ENCODE measurements at regions not wholly inside any gene's neighbourhood (a gene's known extent, or its start where the extent isn't known, plus 50 kb on each side); places are given as distances from the start of the nearest gene placed in this dataset.

GRCh38 chr5:61854531-61854930 lies 451.5 kb upstream of the KIF2A start:
- TF ChIP-seq, protein P1, sequence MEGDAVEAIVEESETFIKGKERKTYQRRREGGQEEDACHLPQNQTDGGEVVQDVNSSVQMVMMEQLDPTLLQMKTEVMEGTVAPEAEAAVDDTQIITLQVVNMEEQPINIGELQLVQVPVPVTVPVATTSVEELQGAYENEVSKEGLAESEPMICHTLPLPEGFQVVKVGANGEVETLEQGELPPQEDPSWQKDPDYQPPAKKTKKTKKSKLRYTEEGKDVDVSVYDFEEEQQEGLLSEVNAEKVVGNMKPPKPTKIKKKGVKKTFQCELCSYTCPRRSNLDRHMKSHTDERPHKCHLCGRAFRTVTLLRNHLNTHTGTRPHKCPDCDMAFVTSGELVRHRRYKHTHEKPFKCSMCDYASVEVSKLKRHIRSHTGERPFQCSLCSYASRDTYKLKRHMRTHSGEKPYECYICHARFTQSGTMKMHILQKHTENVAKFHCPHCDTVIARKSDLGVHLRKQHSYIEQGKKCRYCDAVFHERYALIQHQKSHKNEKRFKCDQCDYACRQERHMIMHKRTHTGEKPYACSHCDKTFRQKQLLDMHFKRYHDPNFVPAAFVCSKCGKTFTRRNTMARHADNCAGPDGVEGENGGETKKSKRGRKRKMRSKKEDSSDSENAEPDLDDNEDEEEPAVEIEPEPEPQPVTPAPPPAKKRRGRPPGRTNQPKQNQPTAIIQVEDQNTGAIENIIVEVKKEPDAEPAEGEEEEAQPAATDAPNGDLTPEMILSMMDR (IDR thresholded peaks at IDR 0.05): no peak
- Histone ChIP-seq H3K36me3 (no peaks in the 10 kb centered on the region), H3K4me1 (ENCODE audit: control insufficient read depth in 1 of 2, insufficient read depth in 1 of 2, low read depth in 1 of 2, low read length in 1 of 2) (no peaks in the 10 kb centered on the region), H3K27ac (no peak overlapping the region), H3K9me3 (no peaks in the 10 kb centered on the region), H3K27me3 (no peaks in the 10 kb centered on the region), H3K4me3 (ENCODE audit: low read depth in 1 of 2, low read length in 1 of 2) (no peak overlapping the region)

DNA sequence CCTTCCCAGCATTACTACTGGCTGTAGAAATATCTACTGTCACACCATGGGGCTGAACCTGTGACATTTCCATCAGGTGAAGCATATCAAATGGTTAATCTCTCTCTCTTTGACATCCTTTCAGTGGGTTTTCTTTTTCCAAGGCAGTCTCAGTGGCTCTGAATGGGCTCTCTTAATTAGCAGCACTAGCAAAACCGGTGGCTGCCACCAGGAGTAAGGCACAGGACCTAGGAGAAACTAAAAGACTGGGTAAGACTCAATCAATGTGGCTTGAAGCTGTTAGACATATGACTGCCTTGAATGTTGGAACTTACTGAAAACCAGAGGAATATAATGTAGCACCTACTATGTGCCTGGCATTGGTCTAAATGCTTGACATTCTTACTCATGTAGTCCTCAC lies 445.0 kb upstream of the KIF2A start:
- Histone ChIP-seq H3K27ac (no peak overlapping the region), H3K4me1 (ENCODE audit: control insufficient read depth in 1 of 2, insufficient read depth in 1 of 2, low read depth in 1 of 2, low read length in 1 of 2) (no peaks in the 10 kb centered on the region), H3K27me3 (no peaks in the 10 kb centered on the region), H3K36me3 (no peaks in the 10 kb centered on the region), H3K4me3 (ENCODE audit: low read depth in 1 of 2, low read length in 1 of 2) (no peak overlapping the region), H3K9me3 (no peaks in the 10 kb centered on the region)
- TF ChIP-seq, protein P1 (IDR thresholded peaks at IDR 0.05): no peak

DNA sequence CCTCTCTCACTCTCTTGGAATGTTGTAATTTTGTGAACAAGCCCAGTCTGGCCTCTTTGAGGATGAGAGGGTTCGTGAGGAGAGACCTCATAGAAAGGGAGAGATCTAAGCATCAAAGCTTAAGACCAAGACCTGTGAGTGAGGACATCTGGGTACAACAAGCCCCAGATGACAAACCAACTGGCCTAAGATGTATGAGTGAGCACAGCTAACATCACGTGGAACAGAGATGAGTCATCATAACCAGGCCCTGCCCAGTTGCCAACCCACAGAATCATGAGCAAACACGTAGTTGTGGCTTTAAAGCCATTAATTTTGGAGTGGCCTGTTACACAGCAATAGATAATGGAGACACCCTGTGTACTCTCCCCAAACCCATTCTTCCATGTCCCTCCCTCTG lies 439.1 kb upstream of the KIF2A start:
- Histone ChIP-seq H3K4me1 (ENCODE audit: control insufficient read depth in 1 of 2, insufficient read depth in 1 of 2, low read depth in 1 of 2, low read length in 1 of 2) (no peaks in the 10 kb centered on the region), H3K36me3 (no peaks in the 10 kb centered on the region), H3K4me3 (ENCODE audit: low read depth in 1 of 2, low read length in 1 of 2) (no peak overlapping the region), H3K27me3 (no peaks in the 10 kb centered on the region), H3K27ac (no peak overlapping the region), H3K9me3 (no peaks in the 10 kb centered on the region)
- TF ChIP-seq, protein P1 (IDR thresholded peaks at IDR 0.05): no peak

- no peaks in the 10 kb centered on the region for H3K9me3 ChIP-seq
- H3K4me3 ChIP-seq (ENCODE audit: low read depth in 1 of 2, low read length in 1 of 2): no peak overlapping the region
- no peaks in the 10 kb centered on the region for H3K27me3 ChIP-seq
- no peak overlapping the region for H3K27ac ChIP-seq
- H3K4me1 ChIP-seq (ENCODE audit: control insufficient read depth in 1 of 2, insufficient read depth in 1 of 2, low read depth in 1 of 2, low read length in 1 of 2): no peaks in the 10 kb centered on the region
- TF ChIP-seq, protein P1 (IDR thresholded peaks at IDR 0.05): no peak
- H3K36me3 ChIP-seq: no peaks in the 10 kb centered on the region
These were observed 436.7 kb upstream of the KIF2A start for GRCh38 chr5:61869333-61869732.

GRCh38 chr5:61878471-61878870 lies 427.5 kb upstream of the KIF2A start:
- Histone ChIP-seq H3K36me3 (no peaks in the 10 kb centered on the region), H3K4me1 (ENCODE audit: control insufficient read depth in 1 of 2, insufficient read depth in 1 of 2, low read depth in 1 of 2, low read length in 1 of 2) (no peaks in the 10 kb centered on the region), H3K27ac (no peak overlapping the region), H3K9me3 (no peaks in the 10 kb centered on the region), H3K27me3 (no peaks in the 10 kb centered on the region), H3K4me3 (ENCODE audit: low read depth in 1 of 2, low read length in 1 of 2) (no peak overlapping the region)
- TF ChIP-seq, protein P1 (IDR thresholded peaks at IDR 0.05): no peak

All from neutrophil (primary cell).